ENCODE measurements at regions not wholly inside any gene's neighbourhood (a gene's known extent, or its start where the extent isn't known, plus 50 kb on each side); places are given as distances from the start of the nearest gene placed in this dataset.
"Not testable (repeated sequence)": the region's sequence is repeated elsewhere in the genome, so short reads cannot be mapped to it uniquely, and the experiment has no call there.

DNA sequence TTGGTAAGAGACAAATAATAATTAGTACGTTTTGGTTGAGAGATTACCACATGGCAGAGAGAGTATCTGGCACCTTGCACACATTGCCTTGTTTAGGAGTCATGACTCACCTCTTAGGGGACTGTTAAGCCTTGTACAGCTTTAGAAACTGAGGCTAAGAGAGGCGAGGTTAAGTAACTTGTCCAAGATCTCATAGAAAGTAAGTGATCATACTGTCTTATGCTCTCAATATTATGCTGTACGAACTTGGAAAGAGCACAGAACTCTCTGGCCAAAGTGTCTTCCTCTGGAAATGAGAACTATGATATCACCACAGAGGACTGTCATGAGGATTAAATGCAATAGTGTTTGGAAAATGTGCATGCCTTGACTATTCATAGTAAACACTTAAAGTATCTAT, 249.0 kb downstream of the UTRN start:
- DNase-seq (ENCODE audit: low spot score), result peak; percentile 5

GRCh38 chr6:144535630-144536029, 250.5 kb downstream of the UTRN start:
- no peak for DNase-seq (ENCODE audit: low spot score)

GRCh38 chr6:144536079-144536478, 250.9 kb downstream of the UTRN start:
- no peak for DNase-seq (ENCODE audit: low spot score)

DNA sequence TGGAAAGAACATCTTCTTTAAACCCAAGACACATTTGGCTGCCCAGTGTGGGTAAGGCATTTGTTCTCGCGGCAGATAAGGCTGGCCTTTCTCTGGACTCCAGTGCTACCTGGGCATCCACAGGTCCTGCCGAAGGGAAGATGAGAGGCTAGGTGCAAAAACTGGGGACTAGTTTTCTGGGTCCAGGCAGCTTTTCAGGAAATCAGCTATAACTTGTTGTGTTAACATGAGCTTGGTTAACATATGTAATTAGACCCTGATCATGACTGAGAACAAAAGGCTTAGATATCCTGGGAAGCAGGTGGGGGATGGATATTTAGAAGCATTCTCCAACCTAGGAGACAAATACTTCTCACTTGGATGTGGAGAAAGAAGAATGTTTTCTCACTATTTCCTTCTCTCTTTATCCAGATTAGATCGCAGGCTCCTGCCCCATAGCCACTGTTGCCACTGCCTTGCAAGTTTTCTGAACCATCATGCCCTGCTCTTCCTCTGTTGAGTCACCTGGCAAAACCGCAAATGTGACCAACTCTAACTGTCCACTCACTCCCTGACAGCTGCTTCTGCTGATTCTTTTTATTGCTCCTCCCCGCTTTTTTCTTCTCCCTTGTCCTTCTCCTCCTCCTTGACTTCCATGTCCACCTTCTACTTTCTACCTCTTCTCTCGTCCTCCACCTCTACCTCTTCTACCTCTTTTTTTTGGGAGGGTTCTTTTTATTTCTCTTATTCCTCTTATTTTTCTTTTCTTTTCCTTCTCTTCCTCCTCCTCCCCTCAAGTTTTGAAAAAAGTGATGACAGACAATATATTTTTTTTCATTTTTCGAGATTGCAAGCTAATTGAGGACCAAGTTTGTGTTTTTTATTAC, 258.1 kb downstream of the UTRN start:
- peak; percentile 36 for DNase-seq (ENCODE audit: low spot score)

DNA sequence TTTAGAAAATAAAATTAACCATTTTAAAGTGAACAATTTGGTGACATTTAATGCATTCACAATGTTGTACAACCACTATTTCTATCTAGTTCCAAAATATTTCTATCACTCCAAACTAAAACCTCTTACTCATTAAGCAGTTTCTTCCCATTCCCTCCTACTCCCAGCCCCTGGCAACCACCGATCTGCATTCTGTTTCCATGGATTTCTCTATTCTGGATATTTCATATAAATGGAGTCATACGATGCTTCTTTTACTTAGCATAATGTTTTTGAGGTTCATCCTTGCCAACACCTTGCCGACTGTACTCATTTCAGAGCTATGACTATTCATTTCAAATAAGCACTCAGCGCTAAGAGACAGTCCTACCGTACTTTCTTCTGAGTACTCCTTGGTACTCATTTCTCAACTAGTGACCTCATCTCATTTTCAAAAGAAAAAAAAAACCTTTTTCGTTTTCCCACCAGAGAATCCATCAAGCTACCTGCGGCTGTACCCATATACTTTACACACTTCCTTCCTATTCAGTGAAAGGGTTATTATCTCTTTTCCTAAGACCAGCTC, 259.2 kb downstream of the UTRN start:
- no peak for DNase-seq (ENCODE audit: low spot score)

DNA sequence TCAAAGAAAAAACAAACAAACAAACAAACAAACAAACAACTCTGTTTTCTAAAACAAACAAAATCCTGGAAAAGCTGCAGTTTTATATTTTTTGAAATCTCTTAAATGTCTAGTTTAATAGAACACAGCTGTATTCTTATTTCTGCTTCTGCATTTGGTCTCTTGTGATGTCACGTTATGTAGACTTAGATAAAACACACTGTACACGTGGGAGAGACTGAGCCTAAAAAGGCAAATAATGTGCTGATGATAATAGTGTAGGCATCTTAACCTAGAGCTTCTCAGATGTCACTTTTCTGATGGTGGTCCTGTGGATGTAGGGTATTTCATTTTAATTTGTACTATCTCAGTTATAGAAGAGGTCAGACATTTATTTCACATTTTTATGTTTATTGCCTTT, 261.7 kb downstream of the UTRN start:
- no peak for DNase-seq (ENCODE audit: low spot score)

DNA sequence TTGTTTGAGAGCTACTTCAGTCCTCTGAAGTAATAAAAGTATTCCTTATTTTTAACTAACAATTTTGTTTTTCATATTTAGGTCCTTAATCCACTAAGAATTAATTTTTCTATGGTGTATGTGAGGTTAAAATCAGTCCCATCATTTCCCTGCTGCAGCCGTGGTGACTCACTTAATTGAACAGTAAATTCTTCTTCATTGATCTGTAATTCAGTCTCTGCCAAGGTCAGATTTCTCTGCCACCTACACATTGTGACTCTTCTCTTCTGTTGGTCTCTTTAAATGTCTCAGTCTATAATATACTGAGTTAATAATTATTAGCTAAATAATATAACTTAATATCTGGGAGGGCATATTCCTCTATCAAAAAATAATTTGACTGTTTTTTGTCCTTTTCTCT, 262.3 kb downstream of the UTRN start:
- peak; percentile 47 for DNase-seq (ENCODE audit: low spot score)

- DNase-seq (ENCODE audit: low spot score), result no peak
Measured at GRCh38 chr6:144548536-144548935, 263.4 kb downstream of the UTRN start.

DNA sequence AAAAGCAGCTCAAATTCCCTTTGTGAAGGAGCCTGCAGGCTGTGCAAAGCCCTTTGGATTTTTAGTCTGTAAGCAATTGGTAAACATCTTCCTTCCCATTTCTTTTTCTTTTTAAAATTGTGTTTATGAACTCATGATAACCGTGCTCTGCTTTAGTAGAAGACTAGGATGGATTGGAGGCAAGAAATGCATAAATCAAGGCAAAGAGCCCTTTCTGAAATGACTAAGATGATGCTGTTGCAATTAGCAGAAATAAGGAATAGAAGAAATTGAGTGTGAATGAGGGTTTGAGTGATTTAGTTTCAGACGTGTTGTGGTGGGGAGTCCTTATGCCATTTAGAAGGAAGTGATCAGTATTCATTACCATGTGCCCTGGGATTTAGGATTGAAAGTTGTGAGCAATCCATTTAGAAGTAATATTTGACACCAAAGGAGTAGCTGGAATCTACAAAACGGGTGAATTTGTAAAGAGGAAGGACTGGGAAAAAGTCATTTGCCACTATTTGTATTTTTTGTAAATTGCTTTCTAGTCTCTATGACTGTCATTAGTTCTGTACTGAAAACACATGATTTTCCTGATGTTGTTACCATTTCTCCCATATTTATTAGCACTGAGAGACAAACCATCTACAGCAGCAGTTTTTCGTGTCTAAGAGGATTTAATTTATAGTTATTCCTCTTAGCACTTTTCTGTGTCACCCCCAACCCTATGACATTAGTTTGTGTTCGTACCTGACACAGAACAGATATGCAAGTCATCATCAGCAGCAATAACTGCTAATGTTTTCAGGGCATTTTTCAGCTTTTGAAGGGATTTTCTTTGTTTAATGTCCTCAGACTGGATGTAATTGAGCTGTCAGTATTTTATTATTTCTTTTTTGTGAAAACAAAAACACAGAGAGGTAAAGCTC, 265.0 kb downstream of the UTRN start:
- DNase-seq (ENCODE audit: low spot score), result no peak

- DNase-seq (ENCODE audit: low spot score), result no peak
Measured at GRCh38 chr6:144551339-144551738, 266.2 kb downstream of the UTRN start.

- DNase-seq (ENCODE audit: low spot score), result no peak
Measured at GRCh38 chr6:144555066-144555465, 269.9 kb downstream of the UTRN start.

- DNase-seq (ENCODE audit: low spot score), result no peak
Measured at GRCh38 chr6:144559865-144560593, 274.9 kb downstream of the UTRN start.

DNA sequence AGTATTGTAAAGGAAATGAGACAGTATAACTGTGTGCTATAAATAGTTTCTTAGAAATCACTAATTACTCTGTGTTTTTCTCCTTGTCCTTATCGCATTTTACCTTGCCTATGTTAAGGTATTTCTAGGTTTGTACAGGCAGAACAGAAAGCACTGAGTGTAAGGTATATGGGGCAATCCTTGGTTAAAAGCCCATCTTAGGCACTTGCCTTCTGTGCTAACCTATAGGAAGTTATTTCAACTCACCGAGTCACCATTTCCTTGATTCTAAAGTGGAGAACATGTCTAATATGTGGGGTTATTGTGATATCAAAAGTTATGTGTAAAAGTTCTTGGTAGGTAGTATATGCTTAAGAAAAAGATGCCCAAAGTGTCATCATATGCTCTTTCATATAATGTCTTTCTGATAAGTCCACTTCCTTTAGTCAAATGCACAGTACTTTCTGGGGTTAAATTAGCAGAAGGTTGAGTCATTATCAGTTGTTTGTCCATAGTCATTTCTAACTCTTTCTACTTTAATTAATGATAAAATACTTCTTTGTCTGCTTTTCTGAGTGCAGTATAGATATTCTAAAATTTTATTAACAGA, 276.4 kb downstream of the UTRN start:
- no peak for DNase-seq (ENCODE audit: low spot score)

DNA sequence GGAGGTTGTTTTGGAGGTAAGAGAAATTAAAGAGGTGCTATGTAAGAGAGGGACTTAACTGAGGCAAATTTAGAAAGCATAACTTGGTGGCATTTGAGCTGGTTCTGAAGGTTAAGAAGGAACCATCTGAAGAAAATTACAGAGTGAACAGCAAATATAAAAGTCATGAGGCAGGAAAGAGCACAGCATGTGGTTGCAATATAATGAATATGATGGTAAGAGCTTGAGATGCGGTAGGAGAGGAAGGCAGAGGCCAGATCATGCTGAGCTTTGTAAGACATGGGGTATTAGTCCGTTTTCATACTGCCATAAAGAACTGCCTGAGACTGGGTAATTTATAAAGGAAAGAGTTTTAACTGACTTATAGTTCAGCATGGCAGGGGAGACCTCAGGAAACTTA, 279.1 kb downstream of the UTRN start:
- DNase-seq (ENCODE audit: low spot score), result no peak

GRCh38 chr6:144566868-144567615, 281.9 kb downstream of the UTRN start:
- no peak for DNase-seq (ENCODE audit: low spot score)

- DNase-seq (ENCODE audit: low spot score), result no peak
Measured at GRCh38 chr6:144568241-144568640, 283.1 kb downstream of the UTRN start.

DNA sequence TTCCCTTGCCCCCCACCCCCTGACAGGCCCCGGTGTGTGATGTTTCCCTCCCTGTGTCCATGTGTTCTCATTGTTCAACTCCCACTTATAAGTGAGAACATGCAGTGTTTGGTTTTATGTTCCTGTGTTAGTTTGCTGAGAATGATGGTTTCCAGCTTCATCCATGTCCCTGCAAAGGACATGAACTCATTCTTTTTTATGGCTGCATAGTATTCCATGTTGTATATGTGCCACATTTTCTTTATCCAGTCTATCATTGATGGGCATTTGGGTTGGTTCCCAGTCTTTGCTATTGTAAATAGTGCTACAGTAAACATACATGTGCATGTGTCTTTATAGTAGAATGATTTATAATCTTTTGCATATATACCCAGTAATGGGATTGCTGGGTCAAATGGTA, 287.4 kb downstream of the UTRN start:
- DNase-seq (ENCODE audit: low spot score), result not testable (repeated sequence)

DNA sequence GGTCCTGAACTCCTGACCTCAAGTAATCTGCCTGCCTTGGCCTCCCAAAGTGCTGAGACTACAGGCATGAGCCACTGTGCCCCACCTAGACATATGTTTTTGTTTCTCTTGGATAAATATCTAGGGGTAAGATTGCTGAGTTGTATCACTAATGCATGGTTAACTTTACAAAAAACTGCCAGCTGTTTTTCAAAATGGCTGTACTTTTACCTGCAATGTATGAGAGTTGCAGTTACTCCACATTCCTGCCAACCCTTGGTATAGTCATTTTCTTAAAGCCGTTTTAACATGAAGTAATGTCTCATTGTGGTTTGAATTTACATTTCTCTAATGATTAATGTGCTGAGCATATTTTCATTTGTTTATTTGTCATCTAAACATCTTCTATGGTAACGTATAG, 289.7 kb downstream of the UTRN start:
- no peak for DNase-seq (ENCODE audit: low spot score)

DNA sequence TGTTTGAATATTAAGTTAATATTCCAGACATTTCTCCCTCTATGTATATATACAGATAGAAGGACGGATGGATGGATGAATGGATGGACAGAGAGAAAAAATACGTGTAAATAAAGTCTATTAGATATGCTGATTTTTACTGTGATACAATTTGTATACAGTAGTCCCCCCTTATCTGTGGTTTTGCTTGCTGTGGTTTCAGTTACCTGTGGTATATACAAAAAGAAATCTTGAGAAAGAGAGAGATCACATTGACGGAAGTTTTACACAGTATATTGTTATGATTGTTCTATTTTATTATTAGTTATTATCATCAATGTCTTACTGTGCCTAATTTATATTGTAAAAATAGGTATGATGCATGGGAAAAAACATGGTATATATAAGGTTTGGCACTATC, 290.2 kb downstream of the UTRN start:
- DNase-seq (ENCODE audit: low spot score), result no peak

DNA sequence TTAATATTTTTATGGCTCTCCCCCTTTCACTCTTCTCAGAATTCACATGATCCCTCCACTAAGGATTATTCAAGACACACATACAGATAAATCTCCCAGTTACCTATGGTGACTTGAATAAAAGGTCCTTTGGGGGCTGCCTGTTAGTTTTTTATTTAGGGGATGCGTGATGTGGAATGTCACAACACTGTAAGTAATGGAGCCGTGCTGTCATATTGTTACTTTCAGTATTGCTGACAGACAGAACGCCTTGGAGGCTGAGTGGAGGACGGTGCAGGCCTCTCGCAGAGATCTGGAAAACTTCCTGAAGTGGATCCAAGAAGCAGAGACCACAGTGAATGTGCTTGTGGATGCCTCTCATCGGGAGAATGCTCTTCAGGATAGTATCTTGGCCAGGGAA, 291.7 kb downstream of the UTRN start:
- DNase-seq (ENCODE audit: low spot score), result no peak

All from GM03348 (cell line).